ENCODE measurements at regions not wholly inside any gene's neighbourhood (a gene's known extent, or its start where the extent isn't known, plus 50 kb on each side); places are given as distances from the start of the nearest gene placed in this dataset.

DNA sequence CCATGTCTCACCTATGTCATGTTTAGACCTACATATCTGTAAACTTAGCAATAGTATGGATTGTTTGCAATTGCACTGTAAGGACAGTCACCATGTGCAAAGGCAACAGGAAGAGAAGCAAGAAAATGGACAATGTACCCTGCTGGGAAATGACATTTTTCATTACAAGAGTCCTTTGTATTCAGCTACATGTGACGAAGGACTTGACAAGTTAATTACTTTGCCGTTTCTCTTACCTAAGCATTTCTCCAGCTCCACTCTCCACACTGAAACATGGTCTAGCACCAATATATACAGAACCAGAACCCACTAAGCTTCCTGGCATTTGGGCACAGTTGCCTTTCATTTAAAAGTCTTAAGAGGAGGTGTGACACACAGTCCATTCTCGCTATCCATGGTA, 76.6 kb upstream of the PFKP start:
- TF ChIP-seq ZNF558 (tag by site-specific recombination; IDR thresholded peaks at IDR 0.05) (no peak), ZNF433 (tag by site-specific recombination; IDR thresholded peaks at IDR 0.05; ENCODE audit: low read depth) (no peak), ZNF423 (tag by site-specific recombination; IDR thresholded peaks at IDR 0.05) (no peak), ZNF501 (tag by site-specific recombination; IDR thresholded peaks at IDR 0.05) (no peak), ZNF223 (tag by site-specific recombination; IDR thresholded peaks at IDR 0.05) (no peak), ZNF350 (tag by site-specific recombination; IDR thresholded peaks at IDR 0.05) (no peak)
- TF ChIP-seq, protein P1, sequence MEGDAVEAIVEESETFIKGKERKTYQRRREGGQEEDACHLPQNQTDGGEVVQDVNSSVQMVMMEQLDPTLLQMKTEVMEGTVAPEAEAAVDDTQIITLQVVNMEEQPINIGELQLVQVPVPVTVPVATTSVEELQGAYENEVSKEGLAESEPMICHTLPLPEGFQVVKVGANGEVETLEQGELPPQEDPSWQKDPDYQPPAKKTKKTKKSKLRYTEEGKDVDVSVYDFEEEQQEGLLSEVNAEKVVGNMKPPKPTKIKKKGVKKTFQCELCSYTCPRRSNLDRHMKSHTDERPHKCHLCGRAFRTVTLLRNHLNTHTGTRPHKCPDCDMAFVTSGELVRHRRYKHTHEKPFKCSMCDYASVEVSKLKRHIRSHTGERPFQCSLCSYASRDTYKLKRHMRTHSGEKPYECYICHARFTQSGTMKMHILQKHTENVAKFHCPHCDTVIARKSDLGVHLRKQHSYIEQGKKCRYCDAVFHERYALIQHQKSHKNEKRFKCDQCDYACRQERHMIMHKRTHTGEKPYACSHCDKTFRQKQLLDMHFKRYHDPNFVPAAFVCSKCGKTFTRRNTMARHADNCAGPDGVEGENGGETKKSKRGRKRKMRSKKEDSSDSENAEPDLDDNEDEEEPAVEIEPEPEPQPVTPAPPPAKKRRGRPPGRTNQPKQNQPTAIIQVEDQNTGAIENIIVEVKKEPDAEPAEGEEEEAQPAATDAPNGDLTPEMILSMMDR (tag by site-specific recombination; IDR thresholded peaks at IDR 0.05), result no peak
- TF ChIP-seq, protein P2, sequence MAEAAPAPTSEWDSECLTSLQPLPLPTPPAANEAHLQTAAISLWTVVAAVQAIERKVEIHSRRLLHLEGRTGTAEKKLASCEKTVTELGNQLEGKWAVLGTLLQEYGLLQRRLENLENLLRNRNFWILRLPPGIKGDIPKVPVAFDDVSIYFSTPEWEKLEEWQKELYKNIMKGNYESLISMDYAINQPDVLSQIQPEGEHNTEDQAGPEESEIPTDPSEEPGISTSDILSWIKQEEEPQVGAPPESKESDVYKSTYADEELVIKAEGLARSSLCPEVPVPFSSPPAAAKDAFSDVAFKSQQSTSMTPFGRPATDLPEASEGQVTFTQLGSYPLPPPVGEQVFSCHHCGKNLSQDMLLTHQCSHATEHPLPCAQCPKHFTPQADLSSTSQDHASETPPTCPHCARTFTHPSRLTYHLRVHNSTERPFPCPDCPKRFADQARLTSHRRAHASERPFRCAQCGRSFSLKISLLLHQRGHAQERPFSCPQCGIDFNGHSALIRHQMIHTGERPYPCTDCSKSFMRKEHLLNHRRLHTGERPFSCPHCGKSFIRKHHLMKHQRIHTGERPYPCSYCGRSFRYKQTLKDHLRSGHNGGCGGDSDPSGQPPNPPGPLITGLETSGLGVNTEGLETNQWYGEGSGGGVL (tag by site-specific recombination; IDR thresholded peaks at IDR 0.05), result no peak
- TF ChIP-seq, protein P3, sequence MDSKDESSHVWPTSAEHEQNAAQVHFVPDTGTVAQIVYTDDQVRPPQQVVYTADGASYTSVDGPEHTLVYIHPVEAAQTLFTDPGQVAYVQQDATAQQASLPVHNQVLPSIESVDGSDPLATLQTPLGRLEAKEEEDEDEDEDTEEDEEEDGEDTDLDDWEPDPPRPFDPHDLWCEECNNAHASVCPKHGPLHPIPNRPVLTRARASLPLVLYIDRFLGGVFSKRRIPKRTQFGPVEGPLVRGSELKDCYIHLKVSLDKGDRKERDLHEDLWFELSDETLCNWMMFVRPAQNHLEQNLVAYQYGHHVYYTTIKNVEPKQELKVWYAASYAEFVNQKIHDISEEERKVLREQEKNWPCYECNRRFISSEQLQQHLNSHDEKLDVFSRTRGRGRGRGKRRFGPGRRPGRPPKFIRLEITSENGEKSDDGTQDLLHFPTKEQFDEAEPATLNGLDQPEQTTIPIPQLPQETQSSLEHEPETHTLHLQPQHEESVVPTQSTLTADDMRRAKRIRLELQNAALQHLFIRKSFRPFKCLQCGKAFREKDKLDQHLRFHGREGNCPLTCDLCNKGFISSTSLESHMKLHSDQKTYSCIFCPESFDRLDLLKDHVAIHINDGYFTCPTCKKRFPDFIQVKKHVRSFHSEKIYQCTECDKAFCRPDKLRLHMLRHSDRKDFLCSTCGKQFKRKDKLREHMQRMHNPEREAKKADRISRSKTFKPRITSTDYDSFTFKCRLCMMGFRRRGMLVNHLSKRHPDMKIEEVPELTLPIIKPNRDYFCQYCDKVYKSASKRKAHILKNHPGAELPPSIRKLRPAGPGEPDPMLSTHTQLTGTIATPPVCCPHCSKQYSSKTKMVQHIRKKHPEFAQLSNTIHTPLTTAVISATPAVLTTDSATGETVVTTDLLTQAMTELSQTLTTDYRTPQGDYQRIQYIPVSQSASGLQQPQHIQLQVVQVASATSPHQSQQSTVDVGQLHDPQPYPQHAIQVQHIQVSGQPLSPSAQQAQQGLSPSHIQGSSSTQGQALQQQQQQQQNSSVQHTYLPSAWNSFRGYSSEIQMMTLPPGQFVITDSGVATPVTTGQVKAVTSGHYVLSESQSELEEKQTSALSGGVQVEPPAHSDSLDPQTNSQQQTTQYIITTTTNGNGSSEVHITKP (tag by site-specific recombination; IDR thresholded peaks at IDR 0.05), result no peak
